Endothelial cell of umbilical vein (primary cell): ENCODE measurements at regions not wholly inside any gene's neighbourhood (a gene's known extent, or its start where the extent isn't known, plus 50 kb on each side); places are given as distances from the start of the nearest gene placed in this dataset.

Experiments
- BruUV-seq: library from RNA; stranded (reverse); fragments of 400-500 nt; replicated peaks from 2 replicates; lab custom pipeline; 2021; lab: Mats Ljungman, UMichigan
- CTCF ChIA-PET: fragments of 300-600, 350-600 bp; sonication (Branson Sonifier 250); formaldehyde crosslinking; loops from one replicate; lab custom pipeline; 2021; ENCODE audit warnings: antibody characterized with exemption, inconsistent platforms; lab: Charles Lee
- POLR2A ChIA-PET: fragments of 300-600, 350-600 bp; sonication (Branson Sonifier 250); formaldehyde crosslinking; loops from one replicate; lab custom pipeline; 2021; ENCODE audit warnings: antibody characterized with exemption, inconsistent platforms; lab: Charles Lee
- DNase-seq: peaks from one replicate; pipeline ENCODE4 v3.0.0-alpha.2; 2011; ENCODE audit warnings: low read depth, low spot score
- FAIRE-seq: peaks from 2 replicates; lab custom pipeline; 2011; peaks lifted over from hg19 to GRCh38; lab: Jason Lieb, UNC
- H2AFZ ChIP-seq: 2 replicates; pipeline ENCODE4 v1.6.0; 2012; ENCODE audit warnings: low read depth, low read length, control low read depth, inconsistent platforms
- H3K27ac ChIP-seq: 2 replicates; pipeline ENCODE4 v1.5.1; 2011; ENCODE audit warnings: low read depth, mild to moderate bottlenecking, control low read depth, low read length, moderate library complexity; ENCODE audit not compliant: insufficient read depth
- H3K27me3 ChIP-seq, 2 experiments: 2 replicates each; pipeline versions ENCODE4 v1.6.0 to v1.6.1; 2011; ENCODE audit warnings: low read length in 2 of 2, mixed read lengths in 1 of 2; ENCODE audit not compliant: control insufficient read depth in 2 of 2, insufficient read depth in 2 of 2
- H3K36me3 ChIP-seq, 2 experiments: 2 replicates in 1 of 2; 3 replicates in 1 of 2; pipeline ENCODE4 v1.5.1; 2011; ENCODE audit warnings: low read length in 2 of 2, mild to moderate bottlenecking in 1 of 2, moderate library complexity in 1 of 2; ENCODE audit not compliant: control insufficient read depth in 2 of 2, insufficient read depth in 2 of 2; ENCODE audit errors: extremely low read depth in 1 of 2
- H3K4me1 ChIP-seq: 3 replicates; pipeline ENCODE4 v1.5.1; 2011; ENCODE audit warnings: mild to moderate bottlenecking, low read length; ENCODE audit not compliant: control insufficient read depth, insufficient read depth; ENCODE audit errors: extremely low read depth
- H3K4me2 ChIP-seq: 2 replicates; pipeline ENCODE4 v1.6.1; 2011; ENCODE audit warnings: low read length, control low read depth, mixed read lengths; ENCODE audit not compliant: insufficient read depth
- H3K4me3 ChIP-seq, 3 experiments: fragments of 200-600 bp in 1 of 3; sonication (generic), shearing (Covaris generic) in 1 of 3; replicated peaks in 1 of 3; 2 replicates each; pipeline ENCODE4 v1.5.1; 2011 to 2016; ENCODE audit warnings: control low read depth in 3 of 3, low read length in 3 of 3, mild to moderate bottlenecking in 2 of 3, inconsistent platforms in 1 of 3, low read depth in 1 of 3, moderate library complexity in 1 of 3; ENCODE audit not compliant: insufficient read depth in 1 of 3
- H3K79me2 ChIP-seq: 2 replicates; pipeline ENCODE4 v1.6.0; 2012; ENCODE audit warnings: low read length, inconsistent platforms; ENCODE audit not compliant: control insufficient read depth, insufficient read depth
- H3K9ac ChIP-seq: replicated peaks from 2 replicates; pipeline ENCODE3; 2011; ENCODE audit warnings: low read length, control low read depth; ENCODE audit not compliant: insufficient read depth; ENCODE audit errors: extremely low read depth
- H3K9me1 ChIP-seq: replicated peaks from 3 replicates; pipeline ENCODE4 v1.6.0; 2011; ENCODE audit warnings: mild to moderate bottlenecking, low read length; ENCODE audit not compliant: control insufficient read depth, insufficient read depth; ENCODE audit errors: extremely low read depth
- H3K9me3 ChIP-seq: replicated peaks from 2 replicates; pipeline ENCODE4 v1.5.1; 2012; ENCODE audit warnings: low read length, inconsistent platforms; ENCODE audit not compliant: control insufficient read depth, insufficient read depth
- H4K20me1 ChIP-seq: replicated peaks from 2 replicates; pipeline ENCODE3; 2011; ENCODE audit warnings: mild to moderate bottlenecking, low read length; ENCODE audit not compliant: control insufficient read depth, insufficient read depth; ENCODE audit errors: extremely low read depth
- CTCF ChIP-seq, 2 donors: IDR thresholded peaks; 1 replicate in 1 of 2; 2 replicates in 1 of 2; pipeline ENCODE4 v1.5.1; 2011; ENCODE audit warnings: low read length in 2 of 2, mild to moderate bottlenecking in 2 of 2, moderate library complexity in 2 of 2, control low read depth in 1 of 2, inconsistent platforms in 1 of 2, low read depth in 1 of 2; ENCODE audit not compliant: insufficient read depth in 1 of 2; ENCODE audit errors: extremely low read depth in 1 of 2
- EZH2 ChIP-seq: IDR thresholded peaks from 2 replicates; pipeline ENCODE4 v1.6.1; 2012; ENCODE audit warnings: borderline replicate concordance, low read depth, mild to moderate bottlenecking, moderate library complexity, low read length, inconsistent platforms; ENCODE audit not compliant: severe bottlenecking
- FOS ChIP-seq: IDR thresholded peaks from 2 replicates; pipeline ENCODE4 v1.6.1; 2011; ENCODE audit warnings: mild to moderate bottlenecking, low read length, moderate library complexity, borderline replicate concordance; ENCODE audit not compliant: insufficient read depth
- GATA2 ChIP-seq: IDR thresholded peaks from 2 replicates; pipeline ENCODE4 v1.7.0; 2011; ENCODE audit warnings: low read depth, mild to moderate bottlenecking, moderate library complexity, mixed read lengths, low read length; ENCODE audit not compliant: insufficient read length, insufficient read depth
- JUN ChIP-seq: IDR thresholded peaks from 2 replicates; pipeline ENCODE4 v1.6.1; 2011; ENCODE audit warnings: borderline replicate concordance, low read depth; ENCODE audit not compliant: insufficient read length, insufficient read depth
- MAX ChIP-seq: IDR thresholded peaks from 2 replicates; pipeline ENCODE4 v1.6.1; 2011; ENCODE audit not compliant: insufficient read depth, insufficient read length
- MYC ChIP-seq: IDR thresholded peaks from one replicate; pipeline ENCODE4 v1.6.1; 2011; ENCODE audit warnings: mild to moderate bottlenecking, low read depth, low read length
- POLR2A ChIP-seq: IDR thresholded peaks from 2 replicates; pipeline ENCODE4 v1.6.1; 2012; ENCODE audit warnings: low read depth, mild to moderate bottlenecking, control low read depth, low read length
- POLR2AphosphoS5 ChIP-seq: IDR thresholded peaks from 2 replicates; pipeline ENCODE4 v1.6.1; 2012; ENCODE audit warnings: low read depth, mild to moderate bottlenecking, control low read depth, low read length, moderate library complexity; ENCODE audit not compliant: insufficient read depth
- dilution Hi-C: fragments of 300-500 bp; cut with MboI; formaldehyde crosslinking; loops from one replicate; pipeline ENCODE4 v1.15.0; 2019; ENCODE audit warnings: low sequenced_read_pairs; ENCODE audit not compliant: extremely low pct_ligation_motif_present
- intact Hi-C: fragments of 100-400 bp; cut with micrococcal nuclease; formaldehyde crosslinking; loops from one replicate; pipeline ENCODE4 v1.10.0; 2022

- H2AFZ ChIP-seq, result no peak overlapping the region
- no peak overlapping the region for H3K9ac ChIP-seq
- H3K79me2 ChIP-seq, result no peaks in the 10 kb centered on the region
- H3K4me2 ChIP-seq, result no peak overlapping the region
- H3K4me3 ChIP-seq, result no peak overlapping the region
- intact Hi-C loops (no loop called here), dilution Hi-C loops (no loop called here)
- BruUV-seq, result no TSS peak
- H3K9me1 ChIP-seq, result no peaks in the 10 kb centered on the region
- no peaks in the 10 kb centered on the region for H4K20me1 ChIP-seq
- CTCF ChIA-PET, result interaction anchor here (1.1 kb wide), 1 partner anchor 15 kb away, joined by 3 read pairs; no protein-coding TSS in a partner anchor
- no peaks in the 10 kb centered on the region for H3K4me1 ChIP-seq
- no peaks in the 10 kb centered on the region for H3K27me3 ChIP-seq
- no peak for FAIRE-seq
- TF ChIP-seq GATA2 (no peak), MAX (no peak), POLR2A (no peak), JUN (no peak), EZH2 (no peak), POLR2AphosphoS5 (no peak), MYC (no peak), FOS (no peak), CTCF (IDR thresholded peaks at IDR 0.05; ENCODE audit: extremely low read depth in 1 of 2, insufficient read depth in 1 of 2, low read depth in 1 of 2, low read length in 2 of 2) (no peak)
- POLR2A ChIA-PET, result no interaction called here
- no peaks in the 10 kb centered on the region for H3K9me3 ChIP-seq
- DNase-seq, result no peak
- H3K27ac ChIP-seq, result no peak overlapping the region
- peaks cover 12 to 23% of the 10 kb centered on the region in 2 experiments for H3K36me3 ChIP-seq
Observed at GRCh38 chr6:144474904-144475303, 189.8 kb downstream of the UTRN start.
